Transverse colon (tissue), 4 donors: ENCODE measurements at regions not wholly inside any gene's neighbourhood (a gene's known extent, or its start where the extent isn't known, plus 50 kb on each side); places are given as distances from the start of the nearest gene placed in this dataset.

Experiments
- DNase-seq: peaks from one replicate; pipeline ENCODE4 v3.0.0-alpha.2; 2019
- H3K27ac ChIP-seq, 4 donors: fragments of 200-600 bp; sonication (generic); 2 replicates each; pipeline ENCODE4 v1.5.1; 2016 to 2018; ENCODE audit warnings: inconsistent platforms in 4 of 4
- H3K27me3 ChIP-seq: fragments of 200-600 bp; sonication (generic); 2 replicates; pipeline ENCODE4 v1.5.1; 2017; ENCODE audit warnings: inconsistent platforms
- H3K36me3 ChIP-seq, 4 donors: fragments of 200-600 bp; sonication (generic); 2 replicates each; pipeline ENCODE4 v1.5.1; 2017 to 2019; ENCODE audit warnings: inconsistent platforms in 4 of 4
- H3K4me1 ChIP-seq, 4 donors: fragments of 200-600 bp; sonication (generic); 2 replicates each; pipeline ENCODE4 v1.5.1; 2017 to 2020; ENCODE audit warnings: inconsistent platforms in 4 of 4
- H3K4me3 ChIP-seq, 4 donors: fragments of 200-600 bp; sonication (generic); 1 replicate in 1 of 4; 2 replicates in 3 of 4; pipeline versions ENCODE4 v1.5.1 to v1.6.1; 2017 to 2019; ENCODE audit warnings: inconsistent platforms in 4 of 4
- H3K9me3 ChIP-seq, 2 donors: fragments of 200-600 bp; sonication (generic); 2 replicates each; pipeline ENCODE4 v1.5.1; 2017 to 2019; ENCODE audit warnings: inconsistent platforms in 2 of 2
- EP300 ChIP-seq: sonication (generic); formaldehyde crosslinking; IDR thresholded peaks from one replicate; pipeline ENCODE4 v1.6.1; 2017; ENCODE audit warnings: antibody characterized with exemption, low read depth
- POLR2A ChIP-seq: fragments of 450-650 bp; IDR thresholded peaks from one replicate; pipeline ENCODE4 v1.6.1; 2016; ENCODE audit warnings: antibody characterized with exemption, mild to moderate bottlenecking, moderate library complexity
- POLR2AphosphoS5 ChIP-seq, 3 donors: sonication (generic); formaldehyde crosslinking; IDR thresholded peaks; one replicate each; pipeline ENCODE4 v1.6.1; 2016; ENCODE audit warnings: antibody characterized with exemption in 3 of 3
- WGBS, 2 donors: methylation state at CpG; one replicate each; pipeline ENCODE4 v1.1.5; 2018; ENCODE audit warnings: low coverage in 1 of 2; 5-methylcytosine and 5-hydroxymethylcytosine counted together
- in situ Hi-C, 4 donors: fragments of 200-750 bp; cut with MboI; loops; one replicate each; pipeline versions ENCODE4 v1.15.0 to v1.15.1; 2017; ENCODE audit warnings: low sequenced_read_pairs in 3 of 4, low pct_ligation_motif_present in 1 of 4, low pct_unique_long_range_greater_than_20kb in 1 of 4
- intact Hi-C: fragments of 100-400 bp; cut with DNase I; formaldehyde crosslinking; loops from one replicate; pipeline ENCODE4 v1.15.1; 2023; ENCODE audit warnings: low total_unique reads
- TF ChIP-seq, protein P1 (sequence below), 5 experiments: fragments of 200-600 bp in 3 of 5; fragments of 450-650 bp in 2 of 5; sonication (generic) in 3 of 5; IDR thresholded peaks; 1 replicate in 2 of 5; 2 replicates in 3 of 5; pipeline ENCODE4 v1.5.1; 2016 to 2017; ENCODE audit warnings: antibody characterized with exemption in 5 of 5, inconsistent platforms in 3 of 5, mild to moderate bottlenecking in 2 of 5, moderate library complexity in 1 of 5

DNA sequence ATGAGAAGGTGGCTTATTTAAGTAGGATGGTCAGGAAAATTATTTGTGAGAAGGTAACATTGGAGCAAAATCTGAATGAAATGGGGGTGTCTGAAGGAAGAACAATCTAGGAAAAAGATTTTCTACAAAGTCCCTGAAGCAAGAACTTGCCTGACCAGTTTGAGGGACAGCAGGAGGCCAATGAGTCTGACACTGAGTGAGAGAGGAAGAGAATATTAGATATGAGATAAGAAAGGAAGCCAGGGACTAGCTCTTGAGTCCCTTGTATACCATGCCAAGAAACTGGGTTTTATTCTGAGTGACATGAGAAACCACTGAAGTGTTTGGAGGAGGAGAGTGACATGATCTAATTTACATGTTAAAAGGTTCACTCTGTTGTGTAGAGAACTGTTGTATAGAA is 1478.9 kb downstream of the RPA4 start:
- Histone ChIP-seq H3K9me3 (no peaks in the 10 kb centered on the region), H3K27me3 (no peaks in the 10 kb centered on the region), H3K27ac (no peak overlapping the region), H3K4me3 (no peak overlapping the region), H3K36me3 (no peaks in the 10 kb centered on the region), H3K4me1 (no peaks in the 10 kb centered on the region)
- TF ChIP-seq, protein P1, sequence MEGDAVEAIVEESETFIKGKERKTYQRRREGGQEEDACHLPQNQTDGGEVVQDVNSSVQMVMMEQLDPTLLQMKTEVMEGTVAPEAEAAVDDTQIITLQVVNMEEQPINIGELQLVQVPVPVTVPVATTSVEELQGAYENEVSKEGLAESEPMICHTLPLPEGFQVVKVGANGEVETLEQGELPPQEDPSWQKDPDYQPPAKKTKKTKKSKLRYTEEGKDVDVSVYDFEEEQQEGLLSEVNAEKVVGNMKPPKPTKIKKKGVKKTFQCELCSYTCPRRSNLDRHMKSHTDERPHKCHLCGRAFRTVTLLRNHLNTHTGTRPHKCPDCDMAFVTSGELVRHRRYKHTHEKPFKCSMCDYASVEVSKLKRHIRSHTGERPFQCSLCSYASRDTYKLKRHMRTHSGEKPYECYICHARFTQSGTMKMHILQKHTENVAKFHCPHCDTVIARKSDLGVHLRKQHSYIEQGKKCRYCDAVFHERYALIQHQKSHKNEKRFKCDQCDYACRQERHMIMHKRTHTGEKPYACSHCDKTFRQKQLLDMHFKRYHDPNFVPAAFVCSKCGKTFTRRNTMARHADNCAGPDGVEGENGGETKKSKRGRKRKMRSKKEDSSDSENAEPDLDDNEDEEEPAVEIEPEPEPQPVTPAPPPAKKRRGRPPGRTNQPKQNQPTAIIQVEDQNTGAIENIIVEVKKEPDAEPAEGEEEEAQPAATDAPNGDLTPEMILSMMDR (IDR thresholded peaks at IDR 0.05), result no peak
- no peak for TF ChIP-seq EP300
- no peak for TF ChIP-seq POLR2AphosphoS5 (IDR thresholded peaks at IDR 0.05)
- TF ChIP-seq POLR2A, result no peak
- DNase-seq, result no peak
- intact Hi-C loops, result no loop called here
- in situ Hi-C loops, result no loop called here

GRCh38 chrX:98371994-98372393 is 1488.3 kb downstream of the RPA4 start:
- intact Hi-C loops, result no loop called here
- H3K27me3 ChIP-seq, result no peaks in the 10 kb centered on the region
- H3K36me3 ChIP-seq, result no peaks in the 10 kb centered on the region
- in situ Hi-C loops, result no loop called here
- TF ChIP-seq EP300 (no peak), POLR2AphosphoS5 (IDR thresholded peaks at IDR 0.05) (no peak), POLR2A (no peak)
- TF ChIP-seq, protein P1 (IDR thresholded peaks at IDR 0.05), result no peak
- 47% methylated on average over 2 of the region's 2 CpGs; no CpG with 5 or more reads in 1 of the 2 donors for WGBS, 2 donors
- no peaks in the 10 kb centered on the region for H3K9me3 ChIP-seq
- no peak overlapping the region for H3K4me3 ChIP-seq
- no peak overlapping the region for H3K27ac ChIP-seq
- no peak for DNase-seq
- H3K4me1 ChIP-seq, result no peaks in the 10 kb centered on the region

DNA sequence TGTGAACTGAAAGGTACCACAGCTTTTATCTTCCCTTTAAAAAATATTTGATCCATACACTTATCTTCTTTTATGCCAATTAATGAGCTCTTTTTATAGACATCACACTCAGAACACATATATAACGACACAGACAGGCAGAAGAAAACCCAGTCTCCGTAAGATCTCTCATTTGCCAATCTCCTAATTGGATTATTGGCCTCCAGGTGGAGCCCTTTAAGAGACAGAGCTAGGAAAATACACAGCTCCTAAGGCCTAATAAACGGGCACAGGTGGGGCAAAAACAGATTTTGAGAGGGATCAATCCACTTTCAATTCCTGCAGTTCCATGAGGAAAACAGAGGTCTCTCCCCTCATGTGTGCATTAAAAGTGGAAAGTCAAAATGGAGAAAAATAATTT is 1495.4 kb downstream of the RPA4 start:
- intact Hi-C loops (no loop called here), in situ Hi-C loops (no loop called here)
- Histone ChIP-seq H3K9me3 (no peaks in the 10 kb centered on the region), H3K4me3 (no peak overlapping the region), H3K27me3 (no peaks in the 10 kb centered on the region), H3K4me1 (no peaks in the 10 kb centered on the region), H3K27ac (no peak overlapping the region), H3K36me3 (no peaks in the 10 kb centered on the region)
- TF ChIP-seq POLR2AphosphoS5 (IDR thresholded peaks at IDR 0.05) (no peak), POLR2A (no peak), EP300 (no peak)
- TF ChIP-seq, protein P1 (IDR thresholded peaks at IDR 0.05), result no peak
- WGBS, 2 donors, result 74 to 77% methylated on average over 2 to 3 of the region's 3 CpGs
- no peak for DNase-seq

DNA sequence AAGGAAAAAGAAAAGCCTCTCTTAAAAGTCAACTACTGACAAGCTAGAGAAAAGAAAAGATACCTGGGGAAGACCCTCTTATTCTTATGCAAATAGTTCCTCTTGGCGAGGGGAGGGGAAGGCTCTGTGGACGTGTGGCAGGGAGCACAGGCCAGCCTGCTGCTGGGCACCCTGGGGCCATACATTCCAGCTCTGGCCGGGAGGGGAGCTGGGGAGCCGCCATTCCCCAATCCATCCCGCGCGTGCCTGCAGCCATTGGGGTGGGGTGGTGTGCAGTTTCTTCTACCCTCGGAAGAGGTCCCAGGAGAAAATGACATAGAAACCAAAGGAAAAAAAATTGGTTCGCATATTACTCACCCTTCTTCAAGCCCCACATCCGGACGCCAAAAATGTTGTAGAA is 1496.4 kb downstream of the RPA4 start:
- DNase-seq, result no peak
- in situ Hi-C loops, result no loop called here
- H3K4me3 ChIP-seq, result no peak overlapping the region
- H3K27ac ChIP-seq, result no peak overlapping the region
- no peaks in the 10 kb centered on the region for H3K36me3 ChIP-seq
- 80% methylated on average over 11 of the region's 11 CpGs; no CpG with 5 or more reads in 1 of the 2 donors for WGBS, 2 donors
- TF ChIP-seq, protein P1 (IDR thresholded peaks at IDR 0.05), result no peak
- no peak for TF ChIP-seq EP300
- TF ChIP-seq POLR2A, result no peak
- no peak for TF ChIP-seq POLR2AphosphoS5 (IDR thresholded peaks at IDR 0.05)
- no peaks in the 10 kb centered on the region for H3K4me1 ChIP-seq
- intact Hi-C loops, result no loop called here
- no peaks in the 10 kb centered on the region for H3K9me3 ChIP-seq
- no peaks in the 10 kb centered on the region for H3K27me3 ChIP-seq
